Nephron (organoid): ENCODE measurements at regions not wholly inside any gene's neighbourhood (a gene's known extent, or its start where the extent isn't known, plus 50 kb on each side); places are given as distances from the start of the nearest gene placed in this dataset.

ENCODE experiments used
- H3K27ac Mint-ChIP-seq, 3 experiments: 2 replicates each; pipeline ENCODE4 v1.8.0; 2020; ENCODE audit warnings: mixed read lengths in 3 of 3, mild to moderate bottlenecking in 2 of 3, moderate library complexity in 1 of 3
- H3K27me3 Mint-ChIP-seq: 2 replicates; pipeline ENCODE4 v1.8.0; 2021; ENCODE audit warnings: low read depth, mild to moderate bottlenecking, moderate library complexity, mixed read lengths
- H3K36me3 Mint-ChIP-seq: 2 replicates; pipeline ENCODE4 v1.8.0; 2020; ENCODE audit warnings: low read depth, mixed read lengths
- H3K4me1 Mint-ChIP-seq: 2 replicates; pipeline ENCODE4 v1.8.0; 2020; ENCODE audit warnings: mixed read lengths
- H3K4me3 Mint-ChIP-seq, 3 experiments: 2 replicates each; pipeline ENCODE4 v1.8.0; 2020; ENCODE audit warnings: mild to moderate bottlenecking in 3 of 3, mixed read lengths in 3 of 3, moderate library complexity in 2 of 3
- H3K9me3 Mint-ChIP-seq: 2 replicates; pipeline ENCODE4 v1.8.0; 2020; ENCODE audit warnings: mixed read lengths
- CTCF ChIP-seq, 3 experiments: fragments of 200-600 bp; sonication (generic); IDR thresholded peaks; one replicate each; pipeline ENCODE4 v1.5.0; 2021; ENCODE audit warnings: antibody characterized with exemption in 3 of 3; ENCODE audit not compliant: unreplicated experiment in 3 of 3

GRCh38 chr11:62064221-62064620, 59.6 kb upstream of the INCENP start:
- Mint-ChIP-seq H3K4me3 (no peak overlapping the region), H3K36me3 (no peaks in the 10 kb centered on the region), H3K27ac (no peak overlapping the region), H3K4me1 (peaks cover 16% of the 10 kb centered on the region), H3K9me3 (peaks cover 2% of the 10 kb centered on the region), H3K27me3 (peaks cover 5% of the 10 kb centered on the region)
- no peak for TF ChIP-seq CTCF (IDR thresholded peaks at IDR 0.05; ENCODE audit: unreplicated experiment in 3 of 3)

- peaks cover 11% of the 10 kb centered on the region for H3K4me1 Mint-ChIP-seq
- peaks cover 4% of the 10 kb centered on the region for H3K27me3 Mint-ChIP-seq
- H3K36me3 Mint-ChIP-seq = no peaks in the 10 kb centered on the region
- peaks cover 2% of the 10 kb centered on the region for H3K9me3 Mint-ChIP-seq
- H3K4me3 Mint-ChIP-seq = no peak overlapping the region
- no peak for TF ChIP-seq CTCF (IDR thresholded peaks at IDR 0.05; ENCODE audit: unreplicated experiment in 3 of 3)
- peak overlapping the region; percentile 63 to 72 (median 68) for H3K27ac Mint-ChIP-seq
Observed at GRCh38 chr11:62062223-62062861, 61.5 kb upstream of the INCENP start.

GRCh38 chr11:62061356-62062222, 62.2 kb upstream of the INCENP start:
- Mint-ChIP-seq H3K9me3 (peaks cover 2% of the 10 kb centered on the region), H3K27me3 (peaks cover 4% of the 10 kb centered on the region), H3K4me3 (no peak overlapping the region), H3K4me1 (peaks cover 11% of the 10 kb centered on the region), H3K27ac (peak overlapping the region; percentile 63 to 72 (median 68)), H3K36me3 (no peaks in the 10 kb centered on the region)
- TF ChIP-seq CTCF (IDR thresholded peaks at IDR 0.05; ENCODE audit: unreplicated experiment in 3 of 3) = no peak

GRCh38 chr11:62057069-62057468, 66.7 kb upstream of the INCENP start:
- Mint-ChIP-seq H3K27me3 (no peaks in the 10 kb centered on the region), H3K36me3 (no peaks in the 10 kb centered on the region), H3K4me1 (peaks cover 16% of the 10 kb centered on the region), H3K4me3 (no peak overlapping the region), H3K27ac (no peak overlapping the region), H3K9me3 (no peaks in the 10 kb centered on the region)
- no peak for TF ChIP-seq CTCF (IDR thresholded peaks at IDR 0.05; ENCODE audit: unreplicated experiment in 3 of 3)

GRCh38 chr11:62055970-62056369, 67.8 kb upstream of the INCENP start:
- Mint-ChIP-seq H3K27ac (no peak overlapping the region), H3K27me3 (no peaks in the 10 kb centered on the region), H3K4me3 (no peak overlapping the region), H3K9me3 (no peaks in the 10 kb centered on the region), H3K4me1 (peaks cover 7% of the 10 kb centered on the region), H3K36me3 (no peaks in the 10 kb centered on the region)
- TF ChIP-seq CTCF (IDR thresholded peaks at IDR 0.05; ENCODE audit: unreplicated experiment in 3 of 3) = no peak
